ENCODE measurements at regions not wholly inside any gene's neighbourhood (a gene's known extent, or its start where the extent isn't known, plus 50 kb on each side); places are given as distances from the start of the nearest gene placed in this dataset.

DNA sequence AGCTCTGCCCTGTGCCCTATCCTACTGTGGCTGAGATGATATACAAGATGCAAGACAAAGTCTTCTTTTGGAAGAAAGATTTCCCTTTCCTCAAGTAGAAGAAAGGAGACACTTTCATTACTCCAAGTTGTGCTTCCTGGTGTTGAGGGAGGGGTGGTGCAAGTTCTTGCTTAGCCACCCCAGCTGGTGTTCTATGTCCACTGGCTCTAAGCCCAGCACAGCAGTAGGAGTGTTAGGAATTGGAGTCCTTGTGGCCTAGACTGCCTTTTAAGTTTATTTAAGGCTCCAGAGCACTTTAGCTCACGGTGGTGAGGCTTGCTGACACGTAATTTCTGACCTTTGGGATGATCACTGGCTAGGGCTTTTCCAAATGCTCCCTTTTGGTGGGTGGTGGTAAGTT, 109.7 kb downstream of the KIF2B start:
- TF ChIP-seq, protein P1, sequence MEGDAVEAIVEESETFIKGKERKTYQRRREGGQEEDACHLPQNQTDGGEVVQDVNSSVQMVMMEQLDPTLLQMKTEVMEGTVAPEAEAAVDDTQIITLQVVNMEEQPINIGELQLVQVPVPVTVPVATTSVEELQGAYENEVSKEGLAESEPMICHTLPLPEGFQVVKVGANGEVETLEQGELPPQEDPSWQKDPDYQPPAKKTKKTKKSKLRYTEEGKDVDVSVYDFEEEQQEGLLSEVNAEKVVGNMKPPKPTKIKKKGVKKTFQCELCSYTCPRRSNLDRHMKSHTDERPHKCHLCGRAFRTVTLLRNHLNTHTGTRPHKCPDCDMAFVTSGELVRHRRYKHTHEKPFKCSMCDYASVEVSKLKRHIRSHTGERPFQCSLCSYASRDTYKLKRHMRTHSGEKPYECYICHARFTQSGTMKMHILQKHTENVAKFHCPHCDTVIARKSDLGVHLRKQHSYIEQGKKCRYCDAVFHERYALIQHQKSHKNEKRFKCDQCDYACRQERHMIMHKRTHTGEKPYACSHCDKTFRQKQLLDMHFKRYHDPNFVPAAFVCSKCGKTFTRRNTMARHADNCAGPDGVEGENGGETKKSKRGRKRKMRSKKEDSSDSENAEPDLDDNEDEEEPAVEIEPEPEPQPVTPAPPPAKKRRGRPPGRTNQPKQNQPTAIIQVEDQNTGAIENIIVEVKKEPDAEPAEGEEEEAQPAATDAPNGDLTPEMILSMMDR (IDR thresholded peaks at IDR 0.05), result no peak
- TF ChIP-seq POLR2A (IDR thresholded peaks at IDR 0.05), result no peak
- intact Hi-C loops (cut with DNase I; ENCODE audit: low total_unique reads), result no loop called here
- H3K36me3 ChIP-seq, result no peaks in the 10 kb centered on the region
- H3K9me3 ChIP-seq, result no peaks in the 10 kb centered on the region
- H3K4me1 ChIP-seq, result no peaks in the 10 kb centered on the region
- no peaks in the 10 kb centered on the region for H3K27me3 ChIP-seq
- no peak overlapping the region for H3K27ac ChIP-seq
- H3K4me3 ChIP-seq, result no peak overlapping the region
- no peak for DNase-seq

DNA sequence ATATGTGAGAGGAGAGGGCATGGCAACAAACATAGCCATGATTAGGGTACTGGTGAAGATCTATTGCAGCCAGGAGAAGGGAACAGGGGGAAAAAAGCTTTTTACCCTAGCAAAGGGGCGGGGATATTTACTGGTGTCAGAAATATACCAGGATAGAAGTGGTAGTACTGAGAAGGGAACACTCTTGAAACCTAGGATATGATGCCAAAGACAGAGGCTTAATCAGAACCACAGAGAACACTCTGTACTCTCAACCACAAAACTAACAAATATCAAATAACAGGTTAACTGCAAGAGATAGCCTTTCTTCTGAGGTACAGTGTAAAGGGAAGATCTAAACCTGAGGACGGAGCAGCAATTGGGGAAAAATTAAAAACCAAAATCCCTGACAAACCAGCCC, 112.2 kb downstream of the KIF2B start:
- no peak for DNase-seq
- no peak overlapping the region for H3K4me3 ChIP-seq
- no peak overlapping the region for H3K27ac ChIP-seq
- H3K4me1 ChIP-seq, result no peaks in the 10 kb centered on the region
- H3K36me3 ChIP-seq, result no peaks in the 10 kb centered on the region
- intact Hi-C loops (cut with DNase I; ENCODE audit: low total_unique reads), result no loop called here
- no peaks in the 10 kb centered on the region for H3K27me3 ChIP-seq
- TF ChIP-seq POLR2A (IDR thresholded peaks at IDR 0.05), result no peak
- TF ChIP-seq, protein P1 (IDR thresholded peaks at IDR 0.05), result no peak
- H3K9me3 ChIP-seq, result no peaks in the 10 kb centered on the region

DNA sequence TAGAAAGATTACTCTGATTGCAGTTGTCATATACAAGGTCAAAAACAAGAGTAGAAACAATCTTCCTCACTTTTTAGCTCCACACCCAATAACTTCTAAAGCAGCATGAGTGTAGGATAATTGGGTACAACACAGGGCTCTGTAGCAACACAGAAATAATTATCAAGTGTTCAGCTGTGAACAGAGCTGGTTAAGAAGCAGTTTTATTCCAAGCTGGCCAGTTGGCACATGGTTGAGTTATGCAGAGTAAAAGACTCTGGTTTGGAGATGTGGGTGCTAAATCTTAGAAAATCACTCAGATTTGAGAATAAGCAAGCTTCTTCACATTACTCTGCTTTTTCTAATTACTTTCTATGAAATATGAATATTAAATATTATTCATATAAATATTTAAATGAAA, 118.5 kb downstream of the KIF2B start:
- Histone ChIP-seq H3K4me1 (no peaks in the 10 kb centered on the region), H3K27ac (no peak overlapping the region), H3K27me3 (no peaks in the 10 kb centered on the region), H3K9me3 (no peaks in the 10 kb centered on the region), H3K36me3 (no peaks in the 10 kb centered on the region), H3K4me3 (no peak overlapping the region)
- DNase-seq, result no peak
- intact Hi-C loops (cut with DNase I; ENCODE audit: low total_unique reads), result no loop called here
- TF ChIP-seq POLR2A (IDR thresholded peaks at IDR 0.05), result no peak
- TF ChIP-seq, protein P1 (IDR thresholded peaks at IDR 0.05), result no peak

DNA sequence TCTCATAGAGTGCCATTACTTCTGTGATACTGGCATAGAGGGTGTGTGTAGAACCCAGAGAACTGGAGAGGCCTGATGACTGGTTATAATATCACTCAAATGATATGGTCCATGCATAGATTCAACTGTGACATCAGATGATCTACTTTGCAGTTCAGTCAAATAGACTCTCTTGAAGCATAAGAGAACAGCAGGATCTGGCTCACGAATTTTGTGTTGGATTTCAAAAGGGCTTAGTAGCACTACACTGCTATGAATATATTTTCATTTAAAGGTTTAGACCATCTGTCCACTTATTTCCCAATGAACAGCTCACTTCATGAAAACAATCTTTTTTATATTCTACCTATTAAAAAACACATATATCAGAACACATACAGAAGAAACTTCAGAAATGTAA, 119.7 kb downstream of the KIF2B start:
- TF ChIP-seq, protein P1 (IDR thresholded peaks at IDR 0.05), result no peak
- TF ChIP-seq POLR2A (IDR thresholded peaks at IDR 0.05), result no peak
- Histone ChIP-seq H3K27me3 (no peaks in the 10 kb centered on the region), H3K4me3 (no peak overlapping the region), H3K9me3 (no peaks in the 10 kb centered on the region), H3K27ac (no peak overlapping the region), H3K4me1 (no peaks in the 10 kb centered on the region), H3K36me3 (no peaks in the 10 kb centered on the region)
- intact Hi-C loops (cut with DNase I; ENCODE audit: low total_unique reads), result no loop called here
- no peak for DNase-seq

DNA sequence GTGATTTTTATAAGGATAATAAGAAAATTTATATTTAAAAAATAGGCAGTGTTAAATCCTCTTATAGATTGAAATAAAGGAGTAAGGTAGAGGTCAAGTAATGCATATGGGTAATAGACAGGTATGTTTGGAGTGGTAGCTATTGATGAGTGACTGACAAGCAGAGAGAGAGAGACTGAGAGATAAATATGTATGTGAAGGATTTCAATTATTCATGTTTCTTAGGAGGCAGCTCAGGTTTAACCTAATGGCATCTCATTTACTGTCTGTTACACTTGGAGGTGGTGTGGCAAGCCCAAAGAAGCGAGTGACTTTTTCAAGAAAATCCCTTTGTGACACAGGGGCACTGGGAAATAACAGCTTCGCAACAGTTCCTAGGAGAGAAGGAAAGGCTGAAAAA, 120.2 kb downstream of the KIF2B start:
- Histone ChIP-seq H3K36me3 (no peaks in the 10 kb centered on the region), H3K4me3 (no peak overlapping the region), H3K27me3 (no peaks in the 10 kb centered on the region), H3K27ac (no peak overlapping the region), H3K4me1 (no peaks in the 10 kb centered on the region), H3K9me3 (no peaks in the 10 kb centered on the region)
- intact Hi-C loops (cut with DNase I; ENCODE audit: low total_unique reads), result no loop called here
- no peak for TF ChIP-seq POLR2A (IDR thresholded peaks at IDR 0.05)
- TF ChIP-seq, protein P1 (IDR thresholded peaks at IDR 0.05), result no peak
- no peak for DNase-seq

Data from uterus (tissue), 3 donors.